Spleen (tissue), 7 donors: ENCODE measurements at regions not wholly inside any gene's neighbourhood (a gene's known extent, or its start where the extent isn't known, plus 50 kb on each side); places are given as distances from the start of the nearest gene placed in this dataset.

ENCODE experiments used
- CTCF ChIP-seq, 11 experiments: fragments of 200-600 bp in 7 of 11; fragments of 450-650 bp in 4 of 11; sonication (generic) in 4 of 11; IDR thresholded peaks in 8 of 11; conservative IDR thresholded peaks in 3 of 11; 1 replicate in 7 of 11; 2 replicates in 4 of 11; pipeline versions ENCODE4 v1.4.0 to v1.8.0; 2016 to 2021; ENCODE audit warnings: antibody characterized with exemption in 11 of 11, inconsistent platforms in 4 of 11, mild to moderate bottlenecking in 1 of 11
- POLR2AphosphoS5 ChIP-seq, 3 donors: sonication (generic); formaldehyde crosslinking; IDR thresholded peaks; one replicate each; pipeline ENCODE4 v1.5.1; 2017; ENCODE audit warnings: antibody characterized with exemption in 3 of 3
- donor health status: DM: no; HTN: no; CAD: no; lungs with moderate emphysema.
- donor health status: DM: no; HTN: no; CAD: no.
- donor health status: DM: no; HTN: no; CAD: no.

- TF ChIP-seq CTCF (IDR thresholded peaks at IDR 0.05 in 8 of 11, conservative IDR thresholded peaks at IDR 0.05 in 3 of 11) (no peak), POLR2AphosphoS5 (IDR thresholded peaks at IDR 0.05) (no peak)
These were observed 73.3 kb upstream of the FAM98A start for GRCh38 chr2:33672389-33672788.
